ENCODE measurements at regions not wholly inside any gene's neighbourhood (a gene's known extent, or its start where the extent isn't known, plus 50 kb on each side); places are given as distances from the start of the nearest gene placed in this dataset.

GRCh38 chr5:28734396-28734795 lies 1696.0 kb upstream of the CDH9 start:
- TF ChIP-seq ZFP30 (CRISPR knock-in tag; IDR thresholded peaks at IDR 0.05), result no peak
- TF ChIP-seq ISL1 (CRISPR knock-in tag; IDR thresholded peaks at IDR 0.05), result no peak
- no peak for TF ChIP-seq POU6F1 (CRISPR knock-in tag; IDR thresholded peaks at IDR 0.05; ENCODE audit: borderline replicate concordance, low read depth)
- TF ChIP-seq ARNTL (CRISPR knock-in tag; IDR thresholded peaks at IDR 0.05; ENCODE audit: borderline replicate concordance, low read depth), result no peak
- TF ChIP-seq ZNF70 (CRISPR knock-in tag; IDR thresholded peaks at IDR 0.05), result no peak
- TF ChIP-seq GLIS3 (CRISPR knock-in tag; IDR thresholded peaks at IDR 0.05), result no peak
- no peak for TF ChIP-seq TSHZ2 (CRISPR knock-in tag; IDR thresholded peaks at IDR 0.05)
- TF ChIP-seq RARB (CRISPR knock-in tag; IDR thresholded peaks at IDR 0.05), result no peak
- TF ChIP-seq TCF4 (CRISPR knock-in tag; IDR thresholded peaks at IDR 0.05; ENCODE audit: borderline replicate concordance), result no peak
- TF ChIP-seq ZC3H10 (CRISPR knock-in tag; IDR thresholded peaks at IDR 0.05), result no peak
- TF ChIP-seq CREB5 (CRISPR knock-in tag; IDR thresholded peaks at IDR 0.05; ENCODE audit: low read depth), result no peak
- TF ChIP-seq CSDC2 (CRISPR knock-in tag; IDR thresholded peaks at IDR 0.05), result no peak
- TF ChIP-seq ZNF565 (CRISPR knock-in tag; conservative IDR thresholded peaks at IDR 0.05; ENCODE audit: low read depth), result no peak
- TF ChIP-seq TOX (CRISPR knock-in tag; IDR thresholded peaks at IDR 0.05; ENCODE audit: borderline replicate concordance), result no peak
- TF ChIP-seq ZNF8 (CRISPR knock-in tag; IDR thresholded peaks at IDR 0.05), result no peak
- TF ChIP-seq OSR1 (CRISPR knock-in tag; IDR thresholded peaks at IDR 0.05), result no peak
- no peak for TF ChIP-seq ZFP3 (CRISPR knock-in tag; IDR thresholded peaks at IDR 0.05)
- no peak for TF ChIP-seq BACH2 (CRISPR knock-in tag; IDR thresholded peaks at IDR 0.05; ENCODE audit: borderline replicate concordance)
- ATAC-seq, result no peak

GRCh38 chr5:28729067-28729466 lies 1690.7 kb upstream of the CDH9 start:
- TF ChIP-seq ZC3H10 (CRISPR knock-in tag; IDR thresholded peaks at IDR 0.05) (no peak), CSRNP3 (CRISPR knock-in tag; IDR thresholded peaks at IDR 0.05) (no peak), CSDC2 (CRISPR knock-in tag; IDR thresholded peaks at IDR 0.05) (no peak), BACH2 (CRISPR knock-in tag; IDR thresholded peaks at IDR 0.05; ENCODE audit: borderline replicate concordance) (no peak), ZNF8 (CRISPR knock-in tag; IDR thresholded peaks at IDR 0.05) (no peak), PATZ1 (CRISPR knock-in tag; IDR thresholded peaks at IDR 0.05; ENCODE audit: borderline replicate concordance) (no peak), ZFP30 (CRISPR knock-in tag; IDR thresholded peaks at IDR 0.05) (no peak), SNAI2 (CRISPR knock-in tag; IDR thresholded peaks at IDR 0.05) (no peak), TOX (CRISPR knock-in tag; IDR thresholded peaks at IDR 0.05; ENCODE audit: borderline replicate concordance) (no peak), RARB (CRISPR knock-in tag; IDR thresholded peaks at IDR 0.05) (no peak), CREB5 (CRISPR knock-in tag; IDR thresholded peaks at IDR 0.05; ENCODE audit: low read depth) (no peak), OSR1 (CRISPR knock-in tag; IDR thresholded peaks at IDR 0.05) (no peak), TSHZ2 (CRISPR knock-in tag; IDR thresholded peaks at IDR 0.05) (no peak)
- no peak for ATAC-seq

All from SK-N-SH treated with all-trans-retinoic acid at 6 μM for 48 hours (cell line).